K562 (cell line): ENCODE measurements at regions not wholly inside any gene's neighbourhood (a gene's known extent, or its start where the extent isn't known, plus 50 kb on each side); places are given as distances from the start of the nearest gene placed in this dataset.

Experiments used
- ATAC-seq: fragments of 200-7000 bp; cut with Tn5 transposase; 3 replicates; pipeline ENCODE4 v1.9.1; 2020; ENCODE audit warnings: moderate library complexity
- BruUV-seq: library from RNA; stranded (reverse); fragments of 400-500 nt; replicated peaks from 2 replicates; lab custom pipeline; 2021; lab: Mats Ljungman, UMichigan
- CTCF ChIA-PET: fragments of 300-600 bp; formaldehyde crosslinking; extraction: SDS; loops from one replicate; lab custom pipeline; 2021; ENCODE audit warnings: low intra/inter-chr PET ratio; lab: Yijun Ruan, JAX
- POLR2A ChIA-PET: fragments of 300-600, 350-650 bp; sonication (Branson Sonifier 250); formaldehyde crosslinking; extraction: SDS; loops from one replicate; lab custom pipeline; 2021; ENCODE audit warnings: antibody characterized with exemption, inconsistent platforms; lab: Yijun Ruan, JAX
- DNase-seq, 4 experiments: peaks; one replicate each; pipeline versions ENCODE4 v3.0.0 to v3.0.0-alpha.2; 2011 to 2018; ENCODE audit warnings: low spot score in 3 of 4, mixed read lengths in 3 of 4; ENCODE audit errors: extremely low read depth in 1 of 4
- FAIRE-seq: peaks from 2 replicates; lab custom pipeline; 2011; peaks lifted over from hg19 to GRCh38; lab: Jason Lieb, UNC
- H2AFZ ChIP-seq: 2 replicates; pipeline ENCODE4 v1.6.0; 2011; ENCODE audit warnings: low read depth, low read length, control low read depth, inconsistent platforms
- H3K27ac ChIP-seq: fragments of 200-600 bp; 3 replicates; pipeline ENCODE4 v1.8.0; 2011; ENCODE audit warnings: low read depth, mild to moderate bottlenecking, control low read depth, inconsistent platforms, low read length, moderate library complexity, mixed read lengths; ENCODE audit errors: extremely low read depth
- H3K27me3 ChIP-seq, 2 experiments: fragments of 300-600 bp in 1 of 2; 2 replicates in 1 of 2; 3 replicates in 1 of 2; pipeline versions ENCODE4 v1.6.0 to v1.8.0; 2011; ENCODE audit warnings: inconsistent platforms in 2 of 2, low read length in 2 of 2, mild to moderate bottlenecking in 1 of 2, mixed read lengths in 1 of 2, moderate library complexity in 1 of 2; ENCODE audit not compliant: control insufficient read depth in 2 of 2, insufficient read depth in 2 of 2
- H3K36me3 ChIP-seq: fragments of 300-600 bp; 3 replicates; pipeline ENCODE4 v1.8.0; 2011; ENCODE audit warnings: mild to moderate bottlenecking, low read length, inconsistent platforms; ENCODE audit not compliant: control insufficient read depth, insufficient read depth
- H3K4me1 ChIP-seq, 2 experiments: fragments of 200-600 bp in 1 of 2; replicated peaks in 1 of 2; 2 replicates in 1 of 2; 3 replicates in 1 of 2; pipeline versions ENCODE4 v1.5.1 to v1.8.0; 2011; ENCODE audit warnings: inconsistent platforms in 2 of 2, low read length in 2 of 2, mild to moderate bottlenecking in 1 of 2, mixed read lengths in 1 of 2, moderate library complexity in 1 of 2; ENCODE audit not compliant: control insufficient read depth in 2 of 2, insufficient read depth in 2 of 2
- H3K4me2 ChIP-seq: 2 replicates; pipeline ENCODE4 v1.6.1; 2011; ENCODE audit warnings: low read length, control low read depth, inconsistent platforms, mixed read lengths; ENCODE audit not compliant: insufficient read depth
- H3K4me3 ChIP-seq: fragments of 200-600 bp; sonication (generic), shearing (Covaris generic); 2 replicates; pipeline ENCODE4 v1.5.1; 2016; ENCODE audit warnings: control low read depth, inconsistent platforms
- H3K79me2 ChIP-seq: fragments of 200-600 bp; 3 replicates; pipeline ENCODE4 v1.8.0; 2011; ENCODE audit warnings: low read length, inconsistent platforms; ENCODE audit not compliant: control insufficient read depth, insufficient read depth
- H3K9ac ChIP-seq, 2 experiments: 2 replicates each; pipeline versions ENCODE4 v1.6.0 to v1.6.1; 2011; ENCODE audit warnings: low read depth in 2 of 2, low read length in 2 of 2, control low read depth in 1 of 2, inconsistent platforms in 1 of 2, mild to moderate bottlenecking in 1 of 2, mixed read lengths in 1 of 2; ENCODE audit not compliant: insufficient read depth in 1 of 2
- H3K9me1 ChIP-seq: one replicate; pipeline ENCODE4 v1.6.0; 2011; ENCODE audit warnings: inconsistent platforms, mild to moderate bottlenecking, low read length, moderate library complexity; ENCODE audit not compliant: control insufficient read depth, insufficient read depth
- H3K9me3 ChIP-seq: replicated peaks from 2 replicates; pipeline ENCODE4 v1.5.1; 2011; ENCODE audit warnings: low read depth, low read length, inconsistent platforms; ENCODE audit not compliant: control insufficient read depth, insufficient read depth
- H4K20me1 ChIP-seq: replicated peaks from 2 replicates; pipeline ENCODE4 v1.6.1; 2011; ENCODE audit warnings: low read length, inconsistent platforms, mixed read lengths; ENCODE audit not compliant: control insufficient read depth, insufficient read depth
- CHD1 ChIP-seq: fragments of 200-600 bp; sonication (generic); IDR thresholded peaks from one replicate; pipeline ENCODE4 v1.6.1; 2012; ENCODE audit warnings: mild to moderate bottlenecking, moderate library complexity, low read length, inconsistent platforms
- ETV6 ChIP-seq, 3 experiments: fragments of 150-350 bp in 1 of 3; sonication (generic) in 1 of 3; formaldehyde crosslinking in 1 of 3; IDR thresholded peaks; 2 replicates each; pipeline versions ENCODE4 v1.6.1 to v1.8.0; 2014 to 2022; ENCODE audit warnings: borderline replicate concordance in 2 of 3, low read depth in 2 of 3, antibody characterized with exemption in 1 of 3, low read length in 1 of 3, mild to moderate bottlenecking in 1 of 3, missing genetic modification reagents in 1 of 3
- KDM4B ChIP-seq, 2 experiments: fragments of 450-650 bp in 1 of 2; sonication (generic) in 1 of 2; IDR thresholded peaks; 2 replicates each; pipeline ENCODE4 v1.6.1; 2016 to 2017; ENCODE audit warnings: borderline replicate concordance in 2 of 2, antibody characterized with exemption in 1 of 2, low read depth in 1 of 2, mild to moderate bottlenecking in 1 of 2
- RAD21 ChIP-seq, 2 experiments: fragments of 250-450 bp in 1 of 2; fragments of 450-650 bp in 1 of 2; sonication (Bioruptor Pico) in 1 of 2; formaldehyde crosslinking in 1 of 2; IDR thresholded peaks in 1 of 2; conservative IDR thresholded peaks in 1 of 2; 2 replicates each; pipeline versions ENCODE4 v1.4.0 to v1.8.0; 2020 to 2022; ENCODE audit warnings: mild to moderate bottlenecking in 2 of 2, moderate library complexity in 1 of 2
- SIRT6 ChIP-seq: IDR thresholded peaks from one replicate; pipeline ENCODE4 v1.6.1; 2012; ENCODE audit warnings: low read depth, mild to moderate bottlenecking, control low read depth, inconsistent platforms, low read length, moderate library complexity
- SP2 ChIP-seq: IDR thresholded peaks from 2 replicates; pipeline ENCODE4 v1.6.1; 2011; ENCODE audit warnings: mild to moderate bottlenecking, low read depth, low read length, moderate library complexity; ENCODE audit not compliant: poor library complexity, severe bottlenecking; ENCODE audit errors: extremely low read depth
- STAT5A ChIP-seq: IDR thresholded peaks from 2 replicates; pipeline ENCODE4 v1.6.1; 2012; ENCODE audit warnings: low read length, inconsistent platforms, borderline replicate concordance
- TCFL5 ChIP-seq: fragments of 250-450 bp; sonication (Bioruptor Pico); conservative IDR thresholded peaks from 2 replicates; pipeline ENCODE4 v1.6.1; 2021; ENCODE audit warnings: mild to moderate bottlenecking, moderate library complexity, matching md5 sums
- ZNF12 ChIP-seq: sonication (generic); formaldehyde crosslinking; IDR thresholded peaks from 2 replicates; pipeline ENCODE4 v1.4.0; 2020; ENCODE audit warnings: mild to moderate bottlenecking, missing genetic modification reagents
- ZNF239 ChIP-seq: fragments of 250-450 bp; sonication (Bioruptor Pico); IDR thresholded peaks from 2 replicates; pipeline ENCODE4 v1.4.0; 2020; ENCODE audit warnings: mild to moderate bottlenecking
- ZNF274 ChIP-seq: IDR thresholded peaks from 2 replicates; pipeline ENCODE4 v1.6.1; 2011; ENCODE audit warnings: low read depth, mild to moderate bottlenecking, low read length, moderate library complexity, borderline replicate concordance
- WGBS: fragments of 100-300 bp; shearing (Covaris generic); methylation state at CpG from one replicate; pipeline ENCODE4 v1.1.6; 2016; ENCODE audit warnings: low coverage, mixed read lengths; ENCODE audit not compliant: insufficient coverage; ENCODE audit errors: missing lambda C conversion rate; 5-methylcytosine and 5-hydroxymethylcytosine counted together
- in situ Hi-C: fragments of 300-500 bp; cut with MboI; formaldehyde crosslinking; loops from 4 replicates; pipeline ENCODE4 v1.15.0; 2018; ENCODE audit warnings: inconsistent platforms, mixed read lengths
- intact Hi-C: fragments of 100-400 bp; cut with micrococcal nuclease; formaldehyde crosslinking; loops from 2 replicates; pipeline ENCODE4 v1.14.2; 2022
- TF ChIP-seq, protein P1 (sequence below), 2 experiments: fragments of 450-650 bp in 1 of 2; IDR thresholded peaks; 2 replicates each; pipeline ENCODE4 v1.6.1; 2011 to 2017; ENCODE audit warnings: low read depth in 2 of 2, antibody characterized with exemption in 1 of 2, borderline replicate concordance in 1 of 2, low read length in 1 of 2, mild to moderate bottlenecking in 1 of 2, mixed read lengths in 1 of 2; ENCODE audit not compliant: control insufficient read depth in 1 of 2

DNA sequence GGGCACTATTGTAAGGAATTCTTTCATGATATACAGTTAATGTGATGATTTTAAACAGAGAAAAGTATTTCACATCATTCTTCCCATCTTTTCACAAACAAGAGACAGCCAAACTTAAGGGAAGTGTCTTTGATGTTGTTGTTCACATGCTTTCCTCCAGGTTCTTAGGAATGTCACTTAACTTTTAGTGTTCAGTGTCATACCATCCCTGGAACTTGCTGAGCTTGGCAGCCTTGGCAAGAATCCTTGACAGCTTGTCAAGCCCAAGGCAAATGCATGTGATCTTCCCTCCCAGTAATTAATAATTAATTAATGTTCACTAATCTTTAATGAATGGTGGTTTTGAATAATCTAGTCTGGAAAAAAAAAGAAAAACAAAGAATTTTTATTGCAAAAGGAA is 727.9 kb upstream of the PRR20A start:
- no peak for FAIRE-seq
- no TSS peak for BruUV-seq
- in situ Hi-C loops (no loop called here), intact Hi-C loops (no loop called here)
- H3K27ac ChIP-seq: no peak overlapping the region
- no peaks in the 10 kb centered on the region for H3K79me2 ChIP-seq
- H3K36me3 ChIP-seq: no peaks in the 10 kb centered on the region
- no peaks in the 10 kb centered on the region for H4K20me1 ChIP-seq
- no peak for DNase-seq
- no peak overlapping the region for H3K9ac ChIP-seq
- no peak for TF ChIP-seq CHD1
- no peak for TF ChIP-seq ZNF274
- no peak for TF ChIP-seq ZNF239 (CRISPR knock-in tag)
- TF ChIP-seq KDM4B (IDR thresholded peaks at IDR 0.05; ENCODE audit: borderline replicate concordance in 2 of 2, low read depth in 1 of 2): no peak
- TF ChIP-seq SP2: no peak
- no peak for TF ChIP-seq STAT5A
- TF ChIP-seq RAD21 (CRISPR knock-in tag; conservative IDR thresholded peaks at IDR 0.05 in 1 of 2, IDR thresholded peaks at IDR 0.05 in 1 of 2): no peak
- no peak for ATAC-seq
- ChIA-PET CTCF (no interaction called here), POLR2A (no interaction called here)
- H3K9me1 ChIP-seq: no peaks in the 10 kb centered on the region
- no peaks in the 10 kb centered on the region for H3K4me1 ChIP-seq
- H3K4me2 ChIP-seq: no peak overlapping the region
- no peak overlapping the region for H2AFZ ChIP-seq
- no peaks in the 10 kb centered on the region for H3K27me3 ChIP-seq
- H3K9me3 ChIP-seq: no peaks in the 10 kb centered on the region
- H3K4me3 ChIP-seq: no peak overlapping the region

DNA sequence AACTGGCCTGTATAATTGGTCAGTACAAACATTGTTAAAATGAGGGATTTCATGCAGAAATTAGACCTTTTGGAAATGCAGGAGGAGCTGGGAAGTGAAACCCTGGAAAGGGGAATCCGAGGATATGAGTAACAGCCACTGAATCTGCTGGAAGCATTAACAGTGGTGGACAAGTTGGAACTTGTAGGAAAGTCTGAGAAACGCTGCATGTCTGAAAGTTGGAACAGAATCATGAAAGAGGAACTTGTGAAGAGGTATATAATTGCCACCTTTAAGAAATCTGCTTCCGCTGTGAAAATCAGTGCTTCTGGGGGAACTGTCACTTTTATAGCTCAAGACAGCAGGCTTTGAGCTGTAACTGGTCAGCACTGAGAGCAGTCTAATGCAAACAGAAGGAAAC is 716.5 kb upstream of the PRR20A start:
- no TSS peak for BruUV-seq
- H4K20me1 ChIP-seq: no peaks in the 10 kb centered on the region
- in situ Hi-C loops: no loop called here
- H3K27ac ChIP-seq: no peak overlapping the region
- FAIRE-seq: no peak
- no peak overlapping the region for H2AFZ ChIP-seq
- no peak overlapping the region for H3K4me2 ChIP-seq
- H3K79me2 ChIP-seq: no peaks in the 10 kb centered on the region
- intact Hi-C loops: no loop called here
- no peaks in the 10 kb centered on the region for H3K9me1 ChIP-seq
- no peaks in the 10 kb centered on the region for H3K36me3 ChIP-seq
- no peak overlapping the region for H3K4me3 ChIP-seq
- CTCF ChIA-PET: no interaction called here
- H3K9ac ChIP-seq: no peak overlapping the region
- no peaks in the 10 kb centered on the region for H3K27me3 ChIP-seq
- 5% methylated on average over 2 of the region's 3 CpGs for WGBS
- POLR2A ChIA-PET: no interaction called here
- no peak for DNase-seq
- no peaks in the 10 kb centered on the region for H3K9me3 ChIP-seq
- no peaks in the 10 kb centered on the region for H3K4me1 ChIP-seq
- no peak for ATAC-seq
- TF ChIP-seq ETV6 (IDR thresholded peaks at IDR 0.05; ENCODE audit: borderline replicate concordance in 1 of 2, low read depth in 2 of 2, low read length in 1 of 2) (no peak), ETV6 (CRISPR knock-in tag; IDR thresholded peaks at IDR 0.05; ENCODE audit: borderline replicate concordance) (no peak), SIRT6 (no peak), TCFL5 (CRISPR knock-in tag) (no peak), ZNF12 (no peak)
- TF ChIP-seq, protein P1, sequence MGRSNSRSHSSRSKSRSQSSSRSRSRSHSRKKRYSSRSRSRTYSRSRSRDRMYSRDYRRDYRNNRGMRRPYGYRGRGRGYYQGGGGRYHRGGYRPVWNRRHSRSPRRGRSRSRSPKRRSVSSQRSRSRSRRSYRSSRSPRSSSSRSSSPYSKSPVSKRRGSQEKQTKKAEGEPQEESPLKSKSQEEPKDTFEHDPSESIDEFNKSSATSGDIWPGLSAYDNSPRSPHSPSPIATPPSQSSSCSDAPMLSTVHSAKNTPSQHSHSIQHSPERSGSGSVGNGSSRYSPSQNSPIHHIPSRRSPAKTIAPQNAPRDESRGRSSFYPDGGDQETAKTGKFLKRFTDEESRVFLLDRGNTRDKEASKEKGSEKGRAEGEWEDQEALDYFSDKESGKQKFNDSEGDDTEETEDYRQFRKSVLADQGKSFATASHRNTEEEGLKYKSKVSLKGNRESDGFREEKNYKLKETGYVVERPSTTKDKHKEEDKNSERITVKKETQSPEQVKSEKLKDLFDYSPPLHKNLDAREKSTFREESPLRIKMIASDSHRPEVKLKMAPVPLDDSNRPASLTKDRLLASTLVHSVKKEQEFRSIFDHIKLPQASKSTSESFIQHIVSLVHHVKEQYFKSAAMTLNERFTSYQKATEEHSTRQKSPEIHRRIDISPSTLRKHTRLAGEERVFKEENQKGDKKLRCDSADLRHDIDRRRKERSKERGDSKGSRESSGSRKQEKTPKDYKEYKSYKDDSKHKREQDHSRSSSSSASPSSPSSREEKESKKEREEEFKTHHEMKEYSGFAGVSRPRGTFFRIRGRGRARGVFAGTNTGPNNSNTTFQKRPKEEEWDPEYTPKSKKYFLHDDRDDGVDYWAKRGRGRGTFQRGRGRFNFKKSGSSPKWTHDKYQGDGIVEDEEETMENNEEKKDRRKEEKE (IDR thresholded peaks at IDR 0.05; ENCODE audit: borderline replicate concordance in 1 of 2, control insufficient read depth in 1 of 2, low read depth in 2 of 2, low read length in 1 of 2): no peak
